ENCODE measurements at regions not wholly inside any gene's neighbourhood (a gene's known extent, or its start where the extent isn't known, plus 50 kb on each side); places are given as distances from the start of the nearest gene placed in this dataset.

- H3K36me3 ChIP-seq, result no peaks in the 10 kb centered on the region
- intact Hi-C loops (cut with DNase I; ENCODE audit: low total_unique reads), result no loop called here
Measured at GRCh38 chr18:25735459-25735858, 355.0 kb downstream of the SS18 start.

DNA sequence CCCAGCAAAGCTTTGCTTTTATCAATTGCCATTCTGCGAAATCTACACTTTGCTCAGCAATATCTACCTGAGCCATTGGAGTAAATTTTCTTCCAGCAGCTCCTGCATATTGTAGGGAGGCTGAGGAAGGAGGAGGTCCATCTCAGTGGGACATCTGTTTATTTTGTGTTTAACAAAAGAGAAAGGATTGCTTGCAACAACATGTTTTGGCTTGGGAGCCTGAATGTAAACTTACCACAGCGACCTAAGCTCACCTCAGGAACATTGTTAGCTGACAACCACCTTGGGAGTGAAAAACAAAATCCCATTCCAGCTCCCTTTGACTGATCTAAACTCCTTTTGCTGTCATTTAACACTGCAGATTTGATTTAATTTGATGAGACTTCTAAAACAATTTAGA is 356.1 kb downstream of the SS18 start:
- Histone ChIP-seq H3K27ac (no peak overlapping the region), H3K4me3 (no peak overlapping the region), H3K9me3 (no peaks in the 10 kb centered on the region), H3K4me1 (no peaks in the 10 kb centered on the region), H3K27me3 (no peaks in the 10 kb centered on the region), H3K36me3 (no peaks in the 10 kb centered on the region)
- intact Hi-C loops (cut with DNase I; ENCODE audit: low total_unique reads), result no loop called here
- no peak for TF ChIP-seq CTCF (IDR thresholded peaks at IDR 0.05)
- no peak for DNase-seq

More at GRCh38 chr18:25735459-25735858, 355.0 kb downstream of the SS18 start:
- Histone ChIP-seq H3K4me1 (no peaks in the 10 kb centered on the region), H3K27me3 (no peaks in the 10 kb centered on the region), H3K4me3 (no peak overlapping the region), H3K27ac (no peak overlapping the region), H3K9me3 (no peaks in the 10 kb centered on the region)
- TF ChIP-seq CTCF (IDR thresholded peaks at IDR 0.05) (no peak), POLR2A (IDR thresholded peaks at IDR 0.05) (no peak)
- no peak for DNase-seq

GRCh38 chr18:25732862-25733261 is 357.6 kb downstream of the SS18 start:
- H3K4me1 ChIP-seq, result no peaks in the 10 kb centered on the region
- intact Hi-C loops (cut with DNase I; ENCODE audit: low total_unique reads), result no loop called here
- H3K27me3 ChIP-seq, result no peaks in the 10 kb centered on the region
- no peaks in the 10 kb centered on the region for H3K36me3 ChIP-seq
- H3K27ac ChIP-seq, result no peak overlapping the region
- TF ChIP-seq POLR2A (IDR thresholded peaks at IDR 0.05), result no peak
- no peak for TF ChIP-seq CTCF (IDR thresholded peaks at IDR 0.05)
- H3K9me3 ChIP-seq, result no peaks in the 10 kb centered on the region
- no peak for DNase-seq
- H3K4me3 ChIP-seq, result no peak overlapping the region

- TF ChIP-seq CTCF (IDR thresholded peaks at IDR 0.05), result no peak
- no peak for TF ChIP-seq POLR2A (IDR thresholded peaks at IDR 0.05)
- Histone ChIP-seq H3K27ac (no peak overlapping the region), H3K4me1 (no peaks in the 10 kb centered on the region), H3K27me3 (no peaks in the 10 kb centered on the region), H3K36me3 (no peaks in the 10 kb centered on the region), H3K9me3 (no peaks in the 10 kb centered on the region), H3K4me3 (no peak overlapping the region)
- no peak for DNase-seq
- intact Hi-C loops (cut with DNase I; ENCODE audit: low total_unique reads), result no loop called here
Measured at GRCh38 chr18:25729072-25729471, 361.3 kb downstream of the SS18 start.

- no peaks in the 10 kb centered on the region for H3K27me3 ChIP-seq
- H3K36me3 ChIP-seq, result no peaks in the 10 kb centered on the region
- H3K4me1 ChIP-seq, result no peaks in the 10 kb centered on the region
- no peak overlapping the region for H3K4me3 ChIP-seq
- no peak for DNase-seq
- H3K27ac ChIP-seq, result no peak overlapping the region
- no peaks in the 10 kb centered on the region for H3K9me3 ChIP-seq
- intact Hi-C loops (cut with DNase I; ENCODE audit: low total_unique reads), result no loop called here
- TF ChIP-seq POLR2A (IDR thresholded peaks at IDR 0.05) (no peak), CTCF (IDR thresholded peaks at IDR 0.05) (no peak)
Measured at GRCh38 chr18:25727281-25727985, 363.0 kb downstream of the SS18 start.

Measured in uterus (tissue), 3 donors.